NOMO-1 (cell line): ENCODE measurements at regions not wholly inside any gene's neighbourhood (a gene's known extent, or its start where the extent isn't known, plus 50 kb on each side); places are given as distances from the start of the nearest gene placed in this dataset.
A peak's percentile ranks its signal among the peaks of the same experiment; 100 is the strongest.

Experiments used
- DNase-seq, 2 experiments: peaks; one replicate each; lab custom pipeline; 2025; ENCODE audit not compliant: unreplicated experiment in 2 of 2; lab: John Stamatoyannopoulos, UW

DNA sequence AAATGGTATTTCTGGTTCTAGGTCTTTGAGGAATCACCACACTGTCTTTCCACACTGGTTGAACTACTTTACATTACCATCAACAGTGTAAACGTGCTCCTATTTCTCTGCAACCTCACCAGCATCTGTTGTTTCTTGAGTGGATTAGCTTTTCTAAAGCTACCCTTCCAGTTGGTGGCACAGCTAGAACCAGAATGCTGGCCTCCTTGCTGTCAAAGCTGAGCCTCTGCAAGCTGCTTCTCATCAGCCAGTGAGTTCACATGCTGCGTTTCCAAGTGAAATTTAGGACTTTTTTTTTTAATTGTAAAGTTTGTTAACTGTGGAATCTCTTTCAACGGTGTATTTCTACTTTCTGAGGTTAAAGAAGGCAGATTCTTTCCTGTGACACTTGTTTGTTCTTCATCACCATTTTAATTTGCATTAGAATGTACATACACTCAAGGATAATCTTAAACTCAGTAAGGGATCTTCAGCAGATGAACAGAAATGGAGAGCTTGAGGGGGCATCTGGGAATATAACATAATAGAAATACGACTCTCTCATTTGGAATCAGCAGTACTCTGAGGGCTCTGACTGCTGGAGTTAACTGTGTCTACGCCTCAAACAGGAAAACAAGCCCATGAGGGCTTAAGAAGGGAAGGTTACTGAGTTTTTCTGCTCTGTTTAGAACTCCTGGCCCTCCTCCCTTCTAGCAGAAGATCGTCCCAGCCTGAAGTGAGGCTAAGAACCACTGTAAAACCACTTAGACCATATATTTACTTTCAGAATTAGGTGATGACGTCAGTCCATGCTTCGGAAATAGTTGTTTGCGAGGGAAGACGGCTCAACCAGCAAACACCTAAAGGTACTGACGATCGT, 148.4 kb upstream of the FAM20A start:
- peak in 1 of 2 experiments; percentile 73 for DNase-seq

DNA sequence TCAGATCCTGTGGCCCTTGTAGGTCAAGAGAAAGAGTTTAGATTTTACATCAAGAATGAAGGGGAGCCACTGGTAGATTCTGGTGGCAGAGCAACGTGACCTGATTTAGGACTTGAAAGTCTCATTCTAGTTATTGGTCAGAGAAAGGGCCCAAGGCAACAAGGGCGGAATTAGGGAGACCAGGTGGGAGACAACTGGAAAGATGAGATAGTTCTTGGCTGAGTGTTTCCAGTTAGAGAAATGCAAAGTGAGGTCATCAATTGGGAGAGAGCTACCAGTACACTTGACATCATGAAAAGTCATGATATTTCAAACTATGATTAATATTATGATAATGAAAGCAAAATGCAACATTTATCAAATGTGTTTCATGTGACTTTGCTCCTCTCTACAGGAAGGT, 147.2 kb upstream of the FAM20A start:
- no peak for DNase-seq

DNA sequence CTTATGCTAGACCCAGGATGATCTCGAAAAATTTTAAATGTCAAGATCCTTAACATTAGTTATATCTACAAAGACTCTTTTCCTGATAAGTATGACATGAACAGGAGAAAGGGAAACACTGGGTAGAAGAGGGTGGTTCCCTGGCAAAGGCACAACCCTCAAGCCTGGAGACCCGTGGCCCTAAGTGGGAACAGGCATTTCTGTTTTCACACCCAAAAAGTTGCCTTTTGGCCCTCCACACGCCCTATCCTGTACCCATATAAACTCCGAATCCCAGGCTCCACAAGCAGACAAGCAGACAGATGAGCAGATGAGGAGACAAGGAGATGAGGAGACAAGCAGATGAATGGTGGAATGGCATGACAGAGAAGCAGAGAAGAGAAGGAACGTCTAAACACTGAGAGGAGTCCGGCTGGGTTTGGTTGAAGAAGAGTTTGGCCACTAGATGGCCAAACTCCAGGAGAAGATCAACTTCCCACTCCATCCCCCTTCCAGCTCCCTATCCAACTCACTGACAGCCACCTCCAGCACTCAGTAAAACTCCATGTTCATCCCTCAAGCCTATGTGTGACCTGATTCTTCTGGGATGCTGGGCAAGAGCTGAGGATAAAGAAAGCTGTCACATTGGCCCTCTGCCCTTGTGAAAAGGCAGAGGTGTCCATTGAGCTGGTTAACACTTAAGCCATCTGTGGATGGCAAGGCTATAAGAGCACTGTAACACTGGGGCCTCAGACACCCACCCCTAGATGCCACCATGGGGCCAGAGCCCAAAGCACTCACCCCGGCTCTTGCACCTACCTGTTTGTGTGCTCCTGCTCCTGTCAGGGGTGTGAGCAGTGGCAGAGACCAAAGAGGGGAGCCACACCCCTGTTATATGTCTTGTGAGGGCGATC, 139.6 kb upstream of the FAM20A start:
- DNase-seq = no peak

DNA sequence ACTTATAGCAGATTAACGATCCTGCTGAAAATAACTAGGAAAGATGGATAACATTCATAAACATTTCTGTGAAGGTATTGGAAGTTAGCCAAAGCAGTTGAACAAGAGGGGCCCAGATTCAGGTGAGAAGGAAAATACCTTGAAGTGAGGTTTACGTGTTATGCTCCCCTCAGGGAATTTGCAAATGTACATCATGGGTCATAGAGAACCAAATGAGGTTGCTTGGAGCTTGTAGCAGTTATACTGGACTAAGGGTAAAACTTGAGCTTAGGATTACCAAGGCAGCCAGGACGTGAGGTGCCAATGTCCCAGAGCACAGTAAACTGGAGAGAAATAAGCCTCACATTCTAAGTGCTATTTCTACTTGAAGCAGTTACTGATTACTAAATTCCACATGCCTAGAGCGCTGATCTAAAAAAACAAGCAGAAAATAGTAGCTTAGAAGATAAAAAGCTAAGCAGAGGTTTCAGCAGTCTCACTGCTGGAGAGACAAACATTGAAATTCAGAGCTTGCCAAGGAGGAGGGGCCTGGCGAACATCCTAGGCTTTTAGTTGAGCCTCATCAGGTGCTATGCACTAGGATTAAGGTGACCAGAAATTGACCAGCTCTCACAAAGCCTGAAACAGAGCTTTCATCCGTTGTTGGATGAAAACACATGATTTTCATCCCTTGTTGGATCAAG, 136.7 kb upstream of the FAM20A start:
- no peak for DNase-seq

DNA sequence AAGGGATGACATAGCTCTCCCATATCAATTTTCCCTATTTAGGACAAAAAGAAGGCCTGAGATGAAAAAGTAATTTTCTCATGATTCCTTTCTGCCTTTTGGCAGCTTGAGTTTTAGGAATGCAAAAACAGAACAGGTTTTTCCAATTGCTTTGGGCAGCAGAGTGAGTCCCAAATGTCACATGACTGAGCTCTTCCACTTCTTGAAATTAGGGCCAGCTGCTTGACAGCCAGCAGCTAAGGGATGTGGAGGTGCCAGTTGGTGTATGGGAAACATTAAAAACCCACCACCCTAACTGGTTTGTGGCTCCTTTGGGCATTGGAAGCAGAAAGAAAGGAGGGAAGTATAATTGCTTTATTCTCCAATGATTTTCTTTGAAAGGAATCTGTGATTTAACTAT, 133.8 kb upstream of the FAM20A start:
- DNase-seq = no peak

DNA sequence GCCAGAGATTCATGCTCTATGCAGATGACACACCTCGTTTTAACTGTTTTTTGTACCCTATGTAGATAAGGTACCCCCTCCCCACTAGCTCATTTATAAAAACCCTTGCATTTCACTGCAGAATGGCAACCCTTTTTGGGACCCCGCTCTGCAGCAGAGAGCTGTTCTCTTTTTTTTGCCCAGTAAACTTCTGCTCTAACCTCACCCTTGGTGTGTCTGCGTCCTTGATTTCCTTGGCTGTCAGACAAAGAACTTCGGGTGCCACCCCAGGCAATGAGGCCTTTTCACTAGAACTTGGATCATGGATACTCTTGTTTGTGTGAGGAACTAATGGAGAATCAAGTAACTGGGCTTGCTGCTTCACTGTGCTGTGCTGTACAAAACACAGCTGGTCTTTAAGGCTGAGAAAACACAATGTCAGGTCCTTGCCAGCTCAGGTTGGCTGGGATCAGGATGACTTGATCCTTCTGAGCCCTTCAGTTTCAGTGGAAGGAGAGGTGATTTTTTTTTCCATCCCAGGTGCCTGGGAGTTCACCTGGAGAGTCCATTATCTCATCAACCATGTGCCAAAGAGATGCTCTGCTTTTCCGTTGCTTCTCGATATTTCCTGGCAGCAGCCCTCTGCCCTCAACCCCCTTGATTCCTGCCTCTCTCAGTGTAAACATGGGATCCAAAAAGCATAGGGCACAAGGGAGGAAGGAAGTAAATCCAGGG, 133.2 kb upstream of the FAM20A start:
- DNase-seq = no peak

DNA sequence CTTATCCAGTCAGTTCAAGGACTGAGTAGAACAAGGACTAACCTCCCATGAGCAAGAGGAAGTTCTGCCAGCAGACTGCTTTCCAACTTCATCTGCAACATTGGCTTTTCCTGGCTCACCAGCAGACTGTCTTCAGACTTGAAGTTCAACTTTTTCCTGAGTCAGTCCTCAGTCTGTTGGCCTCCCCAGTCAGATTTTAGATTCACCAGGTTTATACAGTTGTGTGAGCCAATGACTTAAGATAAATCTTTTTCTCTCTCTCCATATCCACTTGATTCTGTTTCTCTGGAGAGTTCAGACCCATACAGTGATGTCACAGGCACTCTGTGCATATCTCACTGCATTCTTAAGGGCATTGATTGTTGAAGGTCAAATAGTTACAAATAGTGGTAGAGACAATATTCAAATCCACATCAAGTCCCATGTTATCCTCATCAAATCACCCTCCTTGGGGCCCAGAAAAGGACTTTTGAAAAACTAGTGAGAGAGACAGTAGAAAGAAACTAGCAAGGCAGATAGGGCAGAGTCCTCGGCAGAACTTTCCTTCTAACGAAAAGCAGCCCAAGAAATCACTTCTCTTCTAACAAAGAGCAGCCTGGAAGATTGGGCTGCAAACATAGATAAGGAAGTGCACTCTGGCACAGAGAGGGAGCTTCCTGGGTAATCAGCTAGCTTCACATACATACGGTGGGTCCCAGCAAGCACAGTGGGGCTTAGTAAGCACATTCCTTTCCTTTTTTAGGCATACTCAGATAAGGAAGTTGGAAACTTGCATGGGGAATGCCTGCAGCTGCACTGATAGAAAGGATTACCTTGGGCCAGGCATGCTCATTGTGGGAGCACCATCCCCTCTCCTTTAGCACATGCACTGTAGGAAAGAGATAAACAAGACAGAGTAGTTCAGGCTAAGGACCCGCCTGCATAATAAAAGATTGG, 132.3 kb upstream of the FAM20A start:
- DNase-seq = no peak

DNA sequence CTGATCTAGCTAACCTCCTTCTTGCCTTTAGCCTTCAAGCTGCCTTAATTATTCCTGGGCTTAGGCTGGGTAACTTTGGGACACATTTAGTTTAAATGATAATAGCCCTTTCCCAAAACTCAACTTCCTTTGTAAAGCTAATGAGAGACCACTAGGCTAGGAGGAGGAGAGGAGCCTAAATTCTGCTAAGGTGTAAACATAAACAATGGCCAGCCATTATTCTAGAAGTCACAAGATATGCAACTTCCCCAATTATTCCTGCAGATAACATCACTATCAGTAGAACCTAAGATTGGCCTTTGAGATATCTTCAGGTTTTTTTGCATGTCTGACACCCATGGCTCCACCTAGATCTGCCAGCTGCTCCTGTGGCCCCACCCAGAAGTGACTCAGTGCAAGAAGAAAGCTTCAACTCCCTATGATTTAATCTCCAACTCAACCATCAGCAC, 131.2 kb upstream of the FAM20A start:
- no peak for DNase-seq

DNA sequence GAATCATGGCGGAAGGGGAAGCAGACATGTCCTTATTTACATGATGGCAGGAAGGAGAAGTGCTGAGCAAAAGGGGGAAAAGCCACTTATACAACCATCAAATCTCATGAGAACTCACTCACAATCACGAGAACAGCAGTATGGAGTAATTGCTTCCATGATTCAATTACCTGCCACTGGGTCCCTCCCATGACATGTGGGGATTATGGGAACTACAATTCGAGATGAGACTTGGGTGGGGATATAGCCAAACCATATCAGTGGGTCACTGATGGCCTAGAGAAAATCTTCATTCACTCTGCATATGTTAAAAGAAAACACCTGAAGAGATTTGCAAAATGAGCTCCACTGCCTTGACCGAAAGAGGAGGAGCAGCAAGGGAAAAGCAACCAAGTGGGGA, 130.3 kb upstream of the FAM20A start:
- no peak for DNase-seq

DNA sequence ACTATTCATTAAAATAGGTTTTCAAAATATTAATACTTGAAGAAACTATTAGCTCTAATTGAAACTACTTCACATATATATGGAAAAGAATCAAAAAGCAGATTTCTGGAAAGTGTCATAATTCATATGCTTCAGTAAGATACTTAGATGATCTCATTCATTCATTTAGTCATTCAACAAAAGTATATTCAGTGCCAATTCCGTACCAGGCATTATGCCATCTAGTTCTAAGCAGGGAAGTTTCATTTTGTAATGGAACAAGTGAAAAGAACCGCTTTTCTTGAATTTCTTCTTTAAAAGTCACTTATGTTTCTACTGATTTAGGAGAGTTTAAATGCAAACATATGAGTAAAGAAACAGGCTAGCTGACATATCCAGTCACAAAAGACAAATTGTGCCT, 118.3 kb upstream of the FAM20A start:
- no peak for DNase-seq

DNA sequence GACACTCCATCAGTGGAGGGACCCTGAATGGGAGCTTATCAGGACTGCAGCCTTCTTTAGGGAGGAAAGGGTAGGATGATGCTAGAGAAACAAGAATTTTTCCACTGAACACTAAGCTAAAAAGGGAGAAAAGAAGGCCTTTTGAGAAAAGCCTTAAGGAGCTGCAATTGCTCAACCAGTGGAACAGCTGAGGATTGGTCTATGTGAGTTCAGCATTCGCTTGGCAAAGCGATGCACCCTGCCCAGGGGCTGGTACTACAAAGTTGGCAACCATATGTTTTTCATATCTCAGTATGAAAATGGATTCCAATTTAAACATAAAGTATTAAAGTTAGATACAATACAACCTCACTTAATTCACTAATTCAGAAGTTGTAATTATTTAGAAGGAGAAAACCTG, 117.8 kb upstream of the FAM20A start:
- no peak for DNase-seq

DNA sequence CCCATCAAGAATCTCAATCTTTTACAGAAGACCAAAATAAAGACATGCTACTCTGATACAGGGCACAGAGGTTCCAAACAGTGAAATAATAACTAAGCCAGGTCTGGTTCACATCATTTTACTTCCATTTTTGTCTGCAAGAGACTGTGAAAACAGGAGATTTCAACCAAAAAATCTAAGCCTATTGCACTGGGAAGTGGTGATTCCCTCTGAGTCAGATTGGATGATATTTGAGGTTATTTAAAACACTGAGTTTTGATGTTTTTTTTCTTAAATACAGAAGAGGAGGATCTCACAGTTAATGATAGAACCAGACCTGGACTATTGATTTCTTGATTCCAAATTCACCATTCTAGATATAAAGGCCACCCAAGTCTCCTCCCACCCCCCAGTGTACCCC, 117.3 kb upstream of the FAM20A start:
- no peak for DNase-seq

DNA sequence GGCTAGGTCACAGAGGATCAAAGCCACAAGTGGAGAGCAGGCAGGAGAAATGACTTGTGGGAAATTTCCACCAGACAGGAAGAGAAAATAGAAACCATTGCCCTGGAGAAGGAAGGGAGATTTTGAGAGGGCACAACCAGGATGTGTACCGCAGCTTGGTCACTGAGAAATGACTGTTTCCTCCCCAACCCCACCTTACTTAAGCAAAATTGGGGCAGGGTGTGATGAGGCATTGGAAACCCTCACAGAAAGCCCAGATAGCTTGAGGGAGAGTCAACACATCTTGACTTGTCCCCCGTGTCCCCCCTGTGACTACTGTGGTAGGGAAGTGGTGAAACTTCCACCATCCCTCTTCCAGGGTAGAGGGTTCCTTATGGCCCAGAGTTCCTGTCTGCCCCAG, 113.5 kb upstream of the FAM20A start:
- no peak for DNase-seq

DNA sequence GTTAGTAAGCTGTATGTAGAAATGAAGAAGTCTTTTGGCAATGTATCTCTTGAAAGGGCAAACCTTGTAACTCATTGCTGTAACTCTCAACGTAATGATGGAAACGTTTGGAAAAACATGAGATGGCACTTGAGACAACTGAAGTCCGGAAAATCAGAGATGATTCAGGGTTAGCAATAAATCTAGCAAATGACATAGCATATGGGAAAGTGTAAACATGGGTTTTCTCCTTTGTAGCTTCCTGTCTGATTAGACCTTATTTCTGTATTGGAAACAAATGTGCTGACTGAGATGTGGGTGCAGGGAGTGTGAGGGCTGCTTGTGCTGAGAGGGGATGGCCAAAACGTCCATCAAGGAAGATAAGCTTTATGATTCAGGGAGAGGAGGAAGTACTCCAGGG, 110.7 kb upstream of the FAM20A start:
- DNase-seq = no peak

DNA sequence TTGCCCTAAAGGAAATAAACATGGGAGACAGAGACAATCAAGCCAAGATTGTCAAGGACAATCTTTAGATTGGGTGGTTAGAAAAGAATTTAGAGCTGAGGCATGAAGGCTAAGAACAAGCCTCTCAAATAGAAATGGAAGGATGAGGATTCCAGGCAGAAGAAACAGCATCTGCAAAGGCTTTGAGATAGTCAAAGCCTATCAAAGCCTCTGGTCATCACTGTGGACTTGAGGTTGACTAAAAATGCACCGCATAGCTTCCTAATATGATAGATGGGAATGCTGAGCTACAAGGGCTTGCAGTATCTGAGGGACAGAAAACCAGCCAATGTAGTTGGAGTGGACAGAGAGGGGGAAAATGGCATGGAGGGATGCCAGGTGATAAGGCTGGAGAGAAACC, 109.8 kb upstream of the FAM20A start:
- no peak for DNase-seq

DNA sequence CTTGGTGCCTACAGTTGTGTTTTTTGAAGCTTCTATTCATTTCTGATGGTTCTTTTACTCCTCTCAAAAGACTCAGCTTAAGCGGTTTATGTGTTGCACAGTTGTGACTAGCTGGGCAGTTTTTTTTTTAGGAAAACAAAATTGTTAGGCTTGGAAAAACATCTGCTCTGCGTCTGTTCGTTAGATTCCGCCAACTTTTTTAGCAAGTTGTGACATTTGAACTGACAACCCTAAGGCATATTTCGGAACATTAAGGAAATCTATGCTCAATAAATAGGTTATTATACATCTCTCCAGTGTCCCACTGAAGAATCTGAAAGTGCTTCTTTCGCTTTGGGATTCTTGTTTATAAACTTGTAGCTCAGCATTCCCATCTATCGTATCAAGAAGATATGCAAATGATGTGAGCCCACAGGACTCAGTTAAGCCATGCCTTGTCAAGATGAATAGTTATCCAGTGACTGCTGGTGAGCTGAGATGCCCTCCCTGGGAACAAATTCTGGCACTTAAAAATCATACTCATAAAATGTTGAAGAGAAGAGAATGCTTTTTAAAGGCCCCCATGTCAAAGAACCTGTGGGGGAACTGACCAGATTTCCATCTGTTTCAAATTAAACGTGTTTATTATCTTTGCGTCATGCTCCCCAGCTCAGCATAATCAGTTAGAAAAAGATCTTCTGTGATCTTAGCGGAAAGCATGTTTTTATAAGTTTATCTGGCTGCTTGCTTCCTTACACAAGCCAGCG, 109.0 kb upstream of the FAM20A start:
- DNase-seq = no peak

DNA sequence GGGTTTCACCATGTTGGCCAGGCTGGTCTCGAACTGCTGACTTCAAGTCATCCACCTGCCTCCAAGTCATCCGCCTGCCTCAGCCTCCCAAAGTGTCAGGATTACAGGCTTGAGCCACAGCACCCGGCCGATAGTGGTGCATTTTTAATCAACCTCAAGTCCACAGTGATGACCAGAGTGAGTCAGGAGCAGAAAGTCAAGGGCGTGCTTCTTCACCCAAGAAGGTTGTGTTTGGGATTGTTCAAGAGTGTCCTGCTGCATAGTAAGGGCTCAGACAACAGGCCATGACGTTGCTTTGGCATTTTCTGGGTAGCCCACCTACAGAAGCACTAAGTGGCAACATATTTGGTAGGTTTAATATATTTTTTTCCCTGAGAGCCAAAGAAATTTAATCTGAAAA, 108.3 kb upstream of the FAM20A start:
- no peak for DNase-seq

DNA sequence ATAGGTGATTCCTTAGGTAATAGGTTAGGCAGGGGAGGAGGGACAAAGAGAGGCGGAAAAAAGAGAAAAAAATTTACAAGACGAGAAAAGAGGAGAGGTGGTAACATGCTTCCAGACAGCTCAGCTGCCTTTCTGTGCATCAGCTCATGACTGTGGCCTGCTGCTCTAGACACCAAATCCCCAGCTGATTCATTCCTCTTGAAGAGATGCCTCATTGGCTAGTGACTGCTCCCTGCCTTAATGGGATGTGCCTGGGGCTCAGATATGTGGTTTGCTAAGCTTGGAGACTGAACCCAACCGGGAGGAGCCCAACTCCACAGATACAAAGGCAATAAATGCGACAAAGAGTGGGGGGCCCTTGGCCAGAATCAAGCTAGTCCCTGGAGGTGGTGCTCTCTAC, 105.9 kb upstream of the FAM20A start:
- no peak for DNase-seq

DNA sequence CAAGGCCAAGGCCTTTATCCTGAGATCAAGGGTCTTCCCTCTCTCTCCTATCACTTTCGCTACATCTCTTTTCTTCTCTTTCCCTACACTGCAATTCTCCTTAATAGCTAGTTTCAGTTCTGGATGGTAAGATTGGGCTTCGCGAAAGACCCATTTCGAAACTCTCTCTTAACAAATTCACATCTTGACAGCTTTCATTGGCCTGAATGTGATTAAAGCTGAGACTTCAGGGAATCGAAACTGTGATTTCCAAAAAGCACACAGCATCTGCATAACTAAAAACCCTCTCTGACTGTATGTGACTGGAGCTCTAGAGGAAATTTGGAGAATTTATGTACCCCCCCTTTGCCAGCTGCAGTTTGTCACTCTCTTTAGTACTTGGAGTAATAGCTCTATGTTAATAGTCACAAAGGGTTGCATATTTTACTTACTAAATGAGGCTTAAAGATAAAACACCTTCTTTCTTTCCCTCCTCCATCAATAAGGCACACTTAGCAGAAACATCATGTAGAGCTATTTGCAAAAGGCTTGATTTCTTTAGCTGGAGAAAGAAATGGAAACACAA, 105.3 kb upstream of the FAM20A start:
- DNase-seq = peak; percentile 81 to 96
